ENCODE measurements at regions not wholly inside any gene's neighbourhood (a gene's known extent, or its start where the extent isn't known, plus 50 kb on each side); places are given as distances from the start of the nearest gene placed in this dataset.

DNA sequence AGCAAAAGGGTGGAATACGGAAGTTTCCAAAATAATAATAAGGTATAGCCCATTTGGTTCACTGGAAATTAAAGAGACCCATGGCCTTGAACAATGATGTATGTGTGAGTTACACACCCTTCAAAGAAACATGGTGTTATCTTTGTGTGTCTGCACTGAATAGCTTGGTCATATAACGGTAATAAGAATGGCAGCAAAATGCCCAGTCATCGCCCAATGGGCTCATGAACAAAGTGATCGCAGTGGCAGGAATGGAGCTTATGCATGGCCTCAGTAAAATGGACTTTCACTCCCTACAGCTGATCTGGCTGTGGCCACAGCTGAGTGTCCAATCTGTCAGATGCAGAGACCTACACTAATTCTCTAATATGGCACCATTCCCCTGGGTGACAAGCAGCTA lies 201.3 kb downstream of the RPIA start:
- TF ChIP-seq, protein P1, sequence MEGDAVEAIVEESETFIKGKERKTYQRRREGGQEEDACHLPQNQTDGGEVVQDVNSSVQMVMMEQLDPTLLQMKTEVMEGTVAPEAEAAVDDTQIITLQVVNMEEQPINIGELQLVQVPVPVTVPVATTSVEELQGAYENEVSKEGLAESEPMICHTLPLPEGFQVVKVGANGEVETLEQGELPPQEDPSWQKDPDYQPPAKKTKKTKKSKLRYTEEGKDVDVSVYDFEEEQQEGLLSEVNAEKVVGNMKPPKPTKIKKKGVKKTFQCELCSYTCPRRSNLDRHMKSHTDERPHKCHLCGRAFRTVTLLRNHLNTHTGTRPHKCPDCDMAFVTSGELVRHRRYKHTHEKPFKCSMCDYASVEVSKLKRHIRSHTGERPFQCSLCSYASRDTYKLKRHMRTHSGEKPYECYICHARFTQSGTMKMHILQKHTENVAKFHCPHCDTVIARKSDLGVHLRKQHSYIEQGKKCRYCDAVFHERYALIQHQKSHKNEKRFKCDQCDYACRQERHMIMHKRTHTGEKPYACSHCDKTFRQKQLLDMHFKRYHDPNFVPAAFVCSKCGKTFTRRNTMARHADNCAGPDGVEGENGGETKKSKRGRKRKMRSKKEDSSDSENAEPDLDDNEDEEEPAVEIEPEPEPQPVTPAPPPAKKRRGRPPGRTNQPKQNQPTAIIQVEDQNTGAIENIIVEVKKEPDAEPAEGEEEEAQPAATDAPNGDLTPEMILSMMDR (IDR thresholded peaks at IDR 0.05; ENCODE audit: low read length) = no peak
- TF ChIP-seq EZH2 (IDR thresholded peaks at IDR 0.05; ENCODE audit: borderline replicate concordance, low read length) = no peak
